Fibroblast of mammary gland (primary cell): ENCODE measurements at regions not wholly inside any gene's neighbourhood (a gene's known extent, or its start where the extent isn't known, plus 50 kb on each side); places are given as distances from the start of the nearest gene placed in this dataset.

Experiments
- DNase-seq: peaks from one replicate; pipeline ENCODE4 v3.0.0-alpha.2; 2010; ENCODE audit warnings: low read depth
- H3K4me3 ChIP-seq: 2 replicates; pipeline ENCODE4 v1.5.1; 2011; ENCODE audit warnings: low read depth, mild to moderate bottlenecking, low read length, moderate library complexity; ENCODE audit not compliant: control insufficient read depth
- CTCF ChIP-seq: conservative IDR thresholded peaks from 2 replicates; pipeline ENCODE4 v1.5.1; 2011; ENCODE audit warnings: low read depth, low read length, inconsistent platforms; ENCODE audit not compliant: control insufficient read depth, insufficient read depth

- H3K4me3 ChIP-seq, result no peak overlapping the region
- no peak for DNase-seq
- TF ChIP-seq CTCF, result no peak
These were observed 383.2 kb upstream of the LRRC4C start for GRCh38 chr11:41842673-41843072.

- H3K4me3 ChIP-seq, result no peak overlapping the region
- DNase-seq, result no peak
- no peak for TF ChIP-seq CTCF
These were observed 385.6 kb upstream of the LRRC4C start for GRCh38 chr11:41845066-41845465.

- H3K4me3 ChIP-seq, result no peak overlapping the region
- TF ChIP-seq CTCF, result no peak
- DNase-seq, result no peak
These were observed 388.9 kb upstream of the LRRC4C start for GRCh38 chr11:41848349-41848748.

GRCh38 chr11:41849250-41849649, 389.8 kb upstream of the LRRC4C start:
- no peak for TF ChIP-seq CTCF
- DNase-seq, result no peak
- no peak overlapping the region for H3K4me3 ChIP-seq

- no peak for DNase-seq
- no peak for TF ChIP-seq CTCF
- no peak overlapping the region for H3K4me3 ChIP-seq
These were observed 392.3 kb upstream of the LRRC4C start for GRCh38 chr11:41851743-41852142.

- DNase-seq, result no peak
- H3K4me3 ChIP-seq, result no peak overlapping the region
- TF ChIP-seq CTCF, result no peak
These were observed 402.4 kb upstream of the LRRC4C start for GRCh38 chr11:41861838-41862237.

- no peak for DNase-seq
- no peak for TF ChIP-seq CTCF
- H3K4me3 ChIP-seq, result no peak overlapping the region
These were observed 407.1 kb upstream of the LRRC4C start for GRCh38 chr11:41866525-41866924.
